ENCODE measurements at regions not wholly inside any gene's neighbourhood (a gene's known extent, or its start where the extent isn't known, plus 50 kb on each side); places are given as distances from the start of the nearest gene placed in this dataset.

GRCh38 chr10:78868861-78869260, 199.9 kb upstream of the ZMIZ1 start:
- Histone ChIP-seq H3K27ac (ENCODE audit: insufficient read depth, low read length) (no peak overlapping the region), H3K4me3 (replicated peaks in 1 of 4; ENCODE audit: control extremely low read depth in 1 of 4, insufficient read depth in 1 of 4, low read depth in 3 of 4, low read length in 4 of 4) (no peak overlapping the region), H4K20me1 (ENCODE audit: control insufficient read depth, extremely low read depth, insufficient read depth, low read length) (no peaks in the 10 kb centered on the region), H3K9ac (ENCODE audit: insufficient read depth, low read length) (no peak overlapping the region), H3K79me2 (ENCODE audit: control insufficient read depth, insufficient read depth, low read length) (no peaks in the 10 kb centered on the region), H3K4me1 (ENCODE audit: control insufficient read depth, extremely low read depth, insufficient read depth, low read length) (no peaks in the 10 kb centered on the region), H3K9me3 (ENCODE audit: control insufficient read depth, insufficient read depth, low read depth, low read length) (no peaks in the 10 kb centered on the region), H2AFZ (ENCODE audit: low read length) (no peak overlapping the region), H3K36me3 (ENCODE audit: control insufficient read depth, insufficient read depth, low read length) (no peaks in the 10 kb centered on the region), H3K4me2 (ENCODE audit: extremely low read depth, insufficient read depth, low read length) (no peak overlapping the region), H3K27me3 (ENCODE audit: control insufficient read depth, insufficient read depth, low read length) (peaks cover 2% of the 10 kb centered on the region)
- no peak for DNase-seq (ENCODE audit: low read depth in 2 of 2)
- TF ChIP-seq EZH2 (IDR thresholded peaks at IDR 0.05; ENCODE audit: low read length, missing control alignments) = no peak
- TF ChIP-seq, protein P1, sequence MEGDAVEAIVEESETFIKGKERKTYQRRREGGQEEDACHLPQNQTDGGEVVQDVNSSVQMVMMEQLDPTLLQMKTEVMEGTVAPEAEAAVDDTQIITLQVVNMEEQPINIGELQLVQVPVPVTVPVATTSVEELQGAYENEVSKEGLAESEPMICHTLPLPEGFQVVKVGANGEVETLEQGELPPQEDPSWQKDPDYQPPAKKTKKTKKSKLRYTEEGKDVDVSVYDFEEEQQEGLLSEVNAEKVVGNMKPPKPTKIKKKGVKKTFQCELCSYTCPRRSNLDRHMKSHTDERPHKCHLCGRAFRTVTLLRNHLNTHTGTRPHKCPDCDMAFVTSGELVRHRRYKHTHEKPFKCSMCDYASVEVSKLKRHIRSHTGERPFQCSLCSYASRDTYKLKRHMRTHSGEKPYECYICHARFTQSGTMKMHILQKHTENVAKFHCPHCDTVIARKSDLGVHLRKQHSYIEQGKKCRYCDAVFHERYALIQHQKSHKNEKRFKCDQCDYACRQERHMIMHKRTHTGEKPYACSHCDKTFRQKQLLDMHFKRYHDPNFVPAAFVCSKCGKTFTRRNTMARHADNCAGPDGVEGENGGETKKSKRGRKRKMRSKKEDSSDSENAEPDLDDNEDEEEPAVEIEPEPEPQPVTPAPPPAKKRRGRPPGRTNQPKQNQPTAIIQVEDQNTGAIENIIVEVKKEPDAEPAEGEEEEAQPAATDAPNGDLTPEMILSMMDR (conservative IDR thresholded peaks at IDR 0.05 in 1 of 2, IDR thresholded peaks at IDR 0.05 in 1 of 2; ENCODE audit: low read depth in 1 of 2, low read length in 2 of 2) = no peak

DNA sequence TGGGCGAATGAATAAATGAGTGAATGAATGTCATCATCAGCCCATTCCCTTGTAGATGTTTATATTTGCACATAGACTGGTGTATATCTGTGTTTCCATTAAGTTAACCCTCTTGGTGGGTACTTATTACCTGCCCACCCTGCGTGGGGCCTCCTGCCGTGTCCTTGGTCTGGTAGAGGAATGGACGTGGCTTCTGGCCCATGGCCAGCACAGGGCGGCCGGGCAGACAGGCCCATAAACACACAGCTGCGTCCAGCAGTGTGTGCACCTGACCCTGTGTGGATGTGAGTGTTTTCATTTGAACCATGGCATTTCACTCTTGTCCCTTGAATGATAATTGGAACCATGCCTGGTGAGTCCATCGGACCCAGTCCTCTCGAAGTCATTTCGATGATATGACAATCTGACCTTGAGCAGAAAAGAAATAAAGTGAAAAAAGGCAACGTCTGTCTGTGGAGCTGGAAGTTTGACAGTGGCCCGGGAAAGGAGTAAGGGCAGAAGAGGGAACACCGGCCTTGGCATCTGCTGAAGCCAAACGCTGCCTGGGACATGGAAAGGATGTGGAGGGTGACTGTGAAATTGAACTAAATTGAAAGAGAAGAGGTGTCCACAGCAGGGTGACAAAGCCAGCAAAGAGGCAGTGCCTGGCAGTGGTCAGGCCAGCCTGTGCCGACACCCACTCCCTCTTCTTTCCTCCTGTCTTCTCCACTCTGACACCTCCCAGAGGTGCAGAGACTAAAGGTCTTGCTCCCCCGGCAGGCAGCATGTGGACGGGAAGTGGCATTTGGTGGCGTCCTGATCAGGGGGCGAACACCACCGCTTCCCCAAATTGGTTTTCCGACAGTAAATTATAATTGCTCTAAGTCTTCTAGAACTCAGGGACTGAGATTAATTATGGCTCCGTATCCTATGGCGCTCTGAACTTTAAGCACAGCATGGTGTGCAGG, 199.0 kb upstream of the ZMIZ1 start:
- DNase-seq (ENCODE audit: low read depth in 2 of 2) = no peak
- Histone ChIP-seq H3K4me3 (replicated peaks in 1 of 4; ENCODE audit: control extremely low read depth in 1 of 4, insufficient read depth in 1 of 4, low read depth in 3 of 4, low read length in 4 of 4) (no peak overlapping the region), H3K9me3 (ENCODE audit: control insufficient read depth, insufficient read depth, low read depth, low read length) (no peaks in the 10 kb centered on the region), H3K4me1 (ENCODE audit: control insufficient read depth, extremely low read depth, insufficient read depth, low read length) (no peaks in the 10 kb centered on the region), H3K9ac (ENCODE audit: insufficient read depth, low read length) (no peak overlapping the region), H3K79me2 (ENCODE audit: control insufficient read depth, insufficient read depth, low read length) (no peaks in the 10 kb centered on the region), H3K4me2 (ENCODE audit: extremely low read depth, insufficient read depth, low read length) (no peak overlapping the region), H3K36me3 (ENCODE audit: control insufficient read depth, insufficient read depth, low read length) (no peaks in the 10 kb centered on the region), H4K20me1 (ENCODE audit: control insufficient read depth, extremely low read depth, insufficient read depth, low read length) (no peaks in the 10 kb centered on the region), H3K27ac (ENCODE audit: insufficient read depth, low read length) (no peak overlapping the region), H2AFZ (ENCODE audit: low read length) (no peak overlapping the region), H3K27me3 (ENCODE audit: control insufficient read depth, insufficient read depth, low read length) (peaks cover 2% of the 10 kb centered on the region)
- TF ChIP-seq EZH2 (IDR thresholded peaks at IDR 0.05; ENCODE audit: low read length, missing control alignments) = no peak

DNA sequence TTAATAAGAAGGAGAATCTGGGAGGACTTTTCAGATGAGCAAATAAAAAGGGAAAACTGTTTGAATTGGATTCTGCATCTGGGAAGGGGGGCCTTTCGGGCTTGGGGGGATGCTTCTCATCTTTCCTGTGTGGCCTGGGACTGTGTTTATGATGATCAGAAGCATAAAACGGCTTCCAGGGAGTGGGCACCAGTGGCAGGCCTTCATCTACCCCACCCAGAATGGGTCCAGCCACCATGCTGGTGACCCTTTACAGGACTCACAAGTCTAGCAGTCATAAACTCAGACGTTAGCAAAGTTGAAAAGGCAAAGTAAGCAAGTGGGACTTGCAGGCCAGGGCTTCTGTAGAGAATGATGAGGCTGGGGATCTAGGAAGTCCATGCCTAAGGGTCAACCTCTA, 198.3 kb upstream of the ZMIZ1 start:
- Histone ChIP-seq H3K4me2 (ENCODE audit: extremely low read depth, insufficient read depth, low read length) (no peak overlapping the region), H3K27me3 (ENCODE audit: control insufficient read depth, insufficient read depth, low read length) (peaks cover 2% of the 10 kb centered on the region), H3K36me3 (ENCODE audit: control insufficient read depth, insufficient read depth, low read length) (no peaks in the 10 kb centered on the region), H3K4me3 (replicated peaks in 1 of 4; ENCODE audit: control extremely low read depth in 1 of 4, insufficient read depth in 1 of 4, low read depth in 3 of 4, low read length in 4 of 4) (no peak overlapping the region), H3K79me2 (ENCODE audit: control insufficient read depth, insufficient read depth, low read length) (no peaks in the 10 kb centered on the region), H2AFZ (ENCODE audit: low read length) (no peak overlapping the region), H3K4me1 (ENCODE audit: control insufficient read depth, extremely low read depth, insufficient read depth, low read length) (no peaks in the 10 kb centered on the region), H3K9ac (ENCODE audit: insufficient read depth, low read length) (no peak overlapping the region), H3K27ac (ENCODE audit: insufficient read depth, low read length) (no peak overlapping the region), H3K9me3 (ENCODE audit: control insufficient read depth, insufficient read depth, low read depth, low read length) (no peaks in the 10 kb centered on the region), H4K20me1 (ENCODE audit: control insufficient read depth, extremely low read depth, insufficient read depth, low read length) (no peaks in the 10 kb centered on the region)
- TF ChIP-seq, protein P1 (conservative IDR thresholded peaks at IDR 0.05 in 1 of 2, IDR thresholded peaks at IDR 0.05 in 1 of 2; ENCODE audit: low read depth in 1 of 2, low read length in 2 of 2) = no peak
- DNase-seq (ENCODE audit: low read depth in 2 of 2) = no peak
